C4-2B (cell line): ENCODE measurements at regions not wholly inside any gene's neighbourhood (a gene's known extent, or its start where the extent isn't known, plus 50 kb on each side); places are given as distances from the start of the nearest gene placed in this dataset.
A peak's percentile ranks its signal among the peaks of the same experiment; 100 is the strongest.

Experiments used
- H3K27ac ChIP-seq: fragments of 450-650 bp; 2 replicates; pipeline ENCODE4 v1.5.1; 2017
- CTCF ChIP-seq: fragments of 450-650 bp; conservative IDR thresholded peaks from 2 replicates; pipeline ENCODE4 v1.5.1; 2017; ENCODE audit warnings: mild to moderate bottlenecking
- ZFX ChIP-seq: fragments of 450-650 bp; IDR thresholded peaks from 2 replicates; pipeline ENCODE4 v1.6.1; 2017

- TF ChIP-seq CTCF (no peak), ZFX (no peak)
- H3K27ac ChIP-seq, result no peak overlapping the region
Observed at GRCh38 chr18:78573773-78574172, 405.8 kb upstream of the SALL3 start.

- TF ChIP-seq CTCF (no peak), ZFX (no peak)
- H3K27ac ChIP-seq, result no peak overlapping the region
Observed at GRCh38 chr18:78576967-78577366, 402.7 kb upstream of the SALL3 start.

- TF ChIP-seq CTCF, result no peak
- TF ChIP-seq ZFX, result no peak
- no peak overlapping the region for H3K27ac ChIP-seq
Observed at GRCh38 chr18:78579449-78579848, 400.2 kb upstream of the SALL3 start.

- H3K27ac ChIP-seq, result no peak overlapping the region
- TF ChIP-seq ZFX (no peak), CTCF (no peak)
Observed at GRCh38 chr18:78579854-78580577, 399.6 kb upstream of the SALL3 start.

- no peak overlapping the region for H3K27ac ChIP-seq
- TF ChIP-seq ZFX (no peak), CTCF (peak; percentile 21)
Observed at GRCh38 chr18:78580835-78581339, 398.7 kb upstream of the SALL3 start.

GRCh38 chr18:78582181-78582709 is 397.4 kb upstream of the SALL3 start:
- H3K27ac ChIP-seq, result no peak overlapping the region

More at GRCh38 chr18:78582181-78582709, 397.4 kb upstream of the SALL3 start:
- no peak for TF ChIP-seq ZFX
- no peak for TF ChIP-seq CTCF
